GM21423 (cell line): ENCODE measurements at regions not wholly inside any gene's neighbourhood (a gene's known extent, or its start where the extent isn't known, plus 50 kb on each side); places are given as distances from the start of the nearest gene placed in this dataset.
"Not testable (repeated sequence)": the region's sequence is repeated elsewhere in the genome, so short reads cannot be mapped to it uniquely, and the experiment has no call there.

Source experiments
- ATAC-seq: cut with Tn5 transposase; IDR thresholded peaks from one replicate; pipeline ENCODE4 v1.9.1; 2021; ENCODE audit warnings: mild to moderate bottlenecking, moderate library complexity; ENCODE audit not compliant: unreplicated experiment

DNA sequence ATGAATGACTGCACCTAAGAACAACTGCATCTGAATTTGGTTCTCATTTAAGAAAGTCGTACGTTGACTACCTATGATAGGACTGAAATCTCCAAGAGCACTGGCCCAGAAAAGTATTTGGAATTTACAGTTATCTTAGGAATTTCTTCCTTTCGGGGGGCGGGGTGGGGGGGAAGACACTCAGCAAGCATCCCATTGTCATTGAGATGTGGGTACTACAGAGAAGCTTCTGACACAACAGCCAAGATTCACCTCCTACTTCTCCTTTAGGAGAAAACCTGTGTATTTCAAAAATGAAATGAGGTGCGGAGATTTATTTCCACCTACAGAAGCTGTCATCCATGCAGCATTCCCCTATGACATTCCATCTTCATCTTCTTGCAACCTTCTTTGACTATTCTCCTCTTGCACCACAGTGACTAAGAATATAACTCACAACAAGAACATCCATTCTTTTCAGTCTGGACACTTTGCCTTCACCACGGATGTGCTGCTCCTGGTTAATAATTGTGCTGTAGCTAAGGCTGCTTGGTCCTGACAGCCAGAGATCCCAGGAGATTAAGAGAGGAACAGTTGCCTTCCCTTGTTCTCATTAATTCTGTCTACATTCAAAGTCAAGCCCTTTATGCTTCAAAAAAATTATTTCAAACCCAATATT, 98.4 kb upstream of the FRMD4A start:
- no peak for ATAC-seq

DNA sequence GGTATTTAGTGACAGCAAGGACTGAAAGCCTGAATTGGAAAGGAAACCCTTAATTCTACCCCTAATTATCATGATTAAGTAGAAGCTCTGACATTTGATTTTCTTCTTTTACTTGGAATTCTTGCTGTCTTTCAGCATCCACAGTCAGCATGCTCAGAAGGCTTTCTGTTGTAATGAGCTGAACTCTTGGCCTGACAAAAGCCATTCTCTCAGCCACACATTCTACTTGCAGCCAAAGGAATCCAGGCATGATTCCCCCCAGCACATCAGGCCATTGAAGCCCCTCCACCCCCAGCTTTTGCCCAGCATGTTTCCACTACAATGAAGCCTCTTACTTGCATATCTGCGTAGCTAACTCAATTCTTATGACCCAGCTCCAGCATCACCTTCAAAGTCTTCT, 94.3 kb upstream of the FRMD4A start:
- ATAC-seq: no peak

DNA sequence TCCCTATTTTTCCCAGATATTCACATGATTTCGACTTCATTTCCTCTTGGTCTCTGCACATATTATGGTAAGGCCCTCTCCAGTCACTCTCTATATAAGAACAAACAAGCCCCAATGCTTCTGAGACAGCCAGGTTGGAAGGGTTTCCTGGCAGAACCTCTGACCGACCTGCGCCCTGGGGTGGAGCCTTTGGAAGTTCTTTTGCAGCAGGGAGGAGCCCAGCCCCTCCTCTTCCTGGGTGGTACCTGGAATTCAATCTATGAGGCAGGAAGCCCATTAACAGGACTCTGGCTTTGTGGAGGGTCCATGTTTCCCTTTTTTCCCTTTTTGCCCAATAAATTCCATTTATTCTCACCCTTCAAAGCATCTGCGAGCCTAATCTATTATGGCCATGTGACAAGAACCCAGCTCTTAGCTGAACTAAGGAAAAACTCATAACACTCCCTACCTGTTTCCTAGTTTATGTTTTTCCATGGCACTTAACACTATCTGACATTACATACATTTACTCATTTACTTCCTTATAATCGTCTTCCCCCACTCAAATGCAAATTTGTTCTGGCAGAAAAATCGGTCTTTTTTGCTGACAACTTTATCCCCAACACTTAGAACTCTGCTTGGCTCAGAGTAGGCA, 92.5 kb upstream of the FRMD4A start:
- no peak for ATAC-seq

GRCh38 chr10:14422431-14422830, 91.7 kb upstream of the FRMD4A start:
- ATAC-seq: no peak

GRCh38 chr10:14421941-14422340, 91.2 kb upstream of the FRMD4A start:
- no peak for ATAC-seq

- ATAC-seq: not testable (repeated sequence)
Observed at GRCh38 chr10:14417336-14417735, 86.6 kb upstream of the FRMD4A start.

DNA sequence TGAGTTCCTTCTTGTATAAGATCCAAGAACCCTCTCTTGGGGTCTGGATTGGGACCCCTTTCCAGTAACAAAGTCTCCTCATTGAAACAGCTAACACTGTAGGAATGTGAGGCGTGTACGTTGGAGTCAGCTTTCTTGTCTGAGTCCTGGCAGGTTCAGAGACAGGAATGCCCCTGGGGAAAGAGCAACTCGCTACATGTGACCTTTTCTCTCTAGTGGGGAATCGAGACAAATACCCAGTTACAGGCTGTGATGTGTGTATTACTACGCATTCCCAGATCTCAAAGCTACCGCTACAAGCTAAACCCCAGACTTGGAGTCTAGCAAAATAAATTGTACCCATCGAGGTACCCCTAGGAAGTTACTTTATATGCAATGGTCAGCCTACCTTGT, 85.6 kb upstream of the FRMD4A start:
- no peak for ATAC-seq

- ATAC-seq: no peak
Observed at GRCh38 chr10:14415676-14416307, 85.1 kb upstream of the FRMD4A start.

DNA sequence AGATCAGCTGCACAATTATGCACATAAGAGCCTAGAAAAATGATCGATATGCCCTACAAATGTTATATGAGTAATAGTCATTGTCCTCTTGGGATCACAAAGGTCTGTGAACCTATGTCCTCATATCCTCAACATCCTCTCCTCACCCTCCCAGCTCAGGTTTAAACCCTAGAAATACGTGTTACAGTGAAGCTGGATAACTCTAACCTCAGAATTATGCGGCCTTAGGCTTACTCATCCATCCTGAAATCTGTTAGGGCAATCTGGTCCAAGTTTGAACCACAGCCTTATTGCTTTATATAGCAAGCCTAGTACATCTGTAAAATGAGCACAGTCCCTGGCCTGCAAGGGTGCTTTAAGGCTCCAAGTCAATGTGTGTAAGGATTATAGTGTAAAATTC, 84.2 kb upstream of the FRMD4A start:
- no peak for ATAC-seq

- ATAC-seq: no peak
Observed at GRCh38 chr10:14413523-14413922, 82.8 kb upstream of the FRMD4A start.

DNA sequence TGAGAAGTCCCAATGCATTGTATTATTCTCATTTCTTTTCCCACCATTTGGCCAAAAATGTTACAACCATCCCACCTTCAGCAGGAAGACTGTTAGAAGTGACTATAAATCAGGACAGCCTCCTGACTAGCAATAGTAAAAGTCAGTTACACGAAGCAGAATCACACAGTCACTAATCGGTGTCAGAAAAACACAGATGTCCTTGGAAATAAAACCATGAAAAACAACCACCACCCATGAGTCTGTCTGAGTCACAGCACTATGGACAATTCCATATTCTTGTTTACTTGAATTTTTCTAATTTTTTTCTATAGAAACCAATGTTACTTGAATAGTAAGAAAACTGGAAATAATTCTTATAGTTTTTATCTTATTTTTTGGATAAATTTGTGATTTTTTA, 81.9 kb upstream of the FRMD4A start:
- no peak for ATAC-seq

DNA sequence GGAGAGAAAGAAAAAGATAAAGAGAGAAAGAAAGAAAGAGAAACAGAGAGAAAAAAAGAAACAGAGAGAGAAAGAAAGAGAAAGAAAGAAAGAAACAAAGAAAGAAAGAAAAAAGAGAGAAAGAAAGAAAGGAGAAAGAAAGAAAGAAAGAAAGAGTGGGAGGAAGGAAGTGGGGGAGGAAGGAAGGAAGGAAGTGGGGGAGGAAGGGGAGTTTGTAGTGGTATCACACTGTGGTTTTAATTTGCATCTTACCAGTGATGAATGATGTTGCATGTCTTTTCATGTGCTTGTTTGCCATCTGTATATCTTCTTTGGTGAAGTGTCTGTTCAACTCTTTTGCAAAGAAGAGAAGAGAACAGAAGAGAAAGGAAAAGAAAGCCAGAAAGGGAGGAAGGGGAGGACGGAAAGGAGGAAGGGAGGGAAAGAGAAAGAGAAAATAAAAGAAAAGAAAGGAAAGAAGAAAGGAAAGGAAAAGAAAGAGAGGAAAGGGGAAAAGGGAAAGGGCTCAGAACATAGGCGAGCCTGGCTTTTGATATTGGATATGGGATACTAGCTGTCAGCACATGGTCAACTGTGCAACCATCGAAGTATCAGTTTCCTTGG, 79.2 kb upstream of the FRMD4A start:
- ATAC-seq: no peak

DNA sequence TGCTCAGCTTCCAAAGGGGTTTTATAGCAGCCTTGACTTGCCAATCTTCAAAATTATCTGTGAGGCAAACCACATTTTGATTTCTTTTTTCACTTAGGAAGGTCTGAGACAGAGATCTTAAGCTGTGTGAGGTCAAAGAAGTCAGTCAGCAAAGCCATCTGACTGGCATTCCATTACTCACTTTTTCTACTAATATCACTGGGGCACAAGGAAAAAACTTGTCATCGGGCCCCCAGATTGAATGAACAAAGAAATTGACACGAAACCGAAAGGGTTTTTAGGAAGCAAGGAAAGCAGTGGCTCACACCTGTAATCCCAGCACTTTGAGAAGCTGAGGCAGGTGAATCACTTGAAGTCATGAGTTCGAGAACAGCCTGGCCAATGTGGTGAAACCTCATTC, 78.5 kb upstream of the FRMD4A start:
- no peak for ATAC-seq

DNA sequence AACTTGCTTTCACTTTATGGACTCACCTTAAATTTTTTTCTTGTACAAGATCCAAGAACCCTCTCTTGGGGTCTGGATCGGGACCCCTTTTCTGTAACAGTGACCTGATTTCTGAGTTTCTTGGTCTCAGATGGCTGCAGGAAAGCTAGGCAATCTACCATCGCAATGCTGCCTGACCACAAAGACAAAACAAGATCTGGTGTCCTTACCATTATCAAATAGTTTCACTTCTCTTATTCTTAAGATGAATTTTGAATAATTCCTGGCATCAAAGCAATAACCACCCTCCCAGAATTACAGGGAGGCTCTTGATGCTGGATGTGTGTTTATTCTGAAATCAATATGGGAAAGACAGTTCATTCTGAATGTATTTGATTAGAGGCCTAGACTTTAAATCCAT, 77.4 kb upstream of the FRMD4A start:
- ATAC-seq: no peak

DNA sequence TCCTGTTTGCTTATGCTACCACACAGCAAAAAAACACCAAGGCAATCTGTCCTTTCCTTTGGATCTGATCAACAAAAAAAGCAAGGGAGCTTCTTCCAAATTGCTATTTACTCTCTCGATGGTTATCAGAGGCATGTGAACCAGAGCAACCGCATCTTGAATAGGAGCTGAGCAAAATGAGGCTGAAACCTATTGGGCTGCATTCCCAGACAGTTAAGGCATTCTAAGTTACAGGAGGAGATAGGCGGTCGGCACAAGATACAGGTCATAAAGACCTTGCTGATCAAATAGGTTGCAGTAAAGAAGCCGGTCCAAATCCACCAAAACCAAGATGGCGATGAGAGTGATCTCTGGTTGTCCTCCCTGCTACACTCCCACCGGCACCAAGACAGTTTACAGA, 76.8 kb upstream of the FRMD4A start:
- ATAC-seq: no peak

DNA sequence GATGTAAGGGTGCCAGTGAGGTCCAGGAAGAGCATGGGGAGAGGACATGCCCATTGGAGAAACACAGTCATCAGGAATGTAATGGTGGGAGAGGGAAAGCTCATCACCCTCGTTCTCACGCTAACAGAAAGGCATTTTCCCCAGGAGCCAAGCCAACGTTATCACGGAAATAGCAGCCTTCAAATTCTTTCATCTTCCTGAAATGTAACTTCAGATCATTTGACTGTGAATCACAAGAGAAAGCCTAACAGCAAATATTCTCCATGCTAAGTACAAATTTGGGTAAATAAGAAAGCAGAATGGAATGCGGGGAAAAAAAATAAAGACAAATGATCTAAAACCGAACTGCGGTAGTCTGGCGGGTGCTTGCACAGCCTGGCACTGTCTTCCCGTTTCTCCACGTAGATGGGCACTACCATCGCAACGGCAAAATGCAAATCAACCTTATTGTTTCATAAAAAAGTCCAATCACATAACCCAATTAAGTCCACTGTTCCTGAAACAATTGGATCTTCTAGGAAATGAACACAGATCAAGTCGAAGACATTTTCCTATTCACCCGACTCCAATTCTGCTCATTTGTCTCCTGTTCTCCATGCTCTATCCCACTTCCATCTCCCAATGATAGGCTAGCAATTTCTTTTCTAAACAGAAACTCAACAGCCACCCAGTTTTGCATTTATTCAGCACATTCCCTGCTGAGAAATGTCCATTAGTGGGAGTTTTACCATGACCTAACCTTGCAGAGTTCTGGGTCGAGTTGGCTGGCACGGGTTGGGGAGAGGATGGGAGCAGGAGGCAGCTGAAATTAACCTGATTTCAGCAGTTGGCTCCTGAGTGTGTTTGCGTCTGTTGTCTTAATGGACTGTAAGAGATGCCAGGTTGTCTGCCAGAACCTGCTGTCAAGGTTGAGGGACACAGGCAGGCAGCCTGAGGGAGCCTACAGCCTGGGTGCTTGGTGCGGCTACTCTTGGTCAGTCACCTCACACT, 74.6 kb upstream of the FRMD4A start:
- no peak for ATAC-seq

GRCh38 chr10:14403881-14404623, 73.3 kb upstream of the FRMD4A start:
- ATAC-seq: no peak

DNA sequence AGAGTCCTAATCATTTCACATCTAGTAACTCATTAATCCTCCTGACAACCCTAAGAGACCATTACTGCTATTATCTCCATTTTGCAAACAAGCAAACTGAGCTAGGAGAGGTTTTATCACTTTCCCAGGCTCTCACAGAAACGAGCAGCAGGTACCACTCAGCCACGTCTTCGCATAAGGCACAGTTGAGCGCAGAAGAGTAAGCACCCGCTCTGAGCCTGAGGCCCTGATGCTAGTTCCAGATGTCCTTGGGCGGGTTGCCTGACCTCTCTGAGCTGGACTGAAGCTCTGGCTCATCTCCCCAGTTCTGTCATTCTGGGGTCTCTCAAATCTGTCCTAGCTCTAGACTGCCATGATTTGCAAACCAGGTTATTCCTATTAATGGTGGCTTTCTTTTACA, 72.6 kb upstream of the FRMD4A start:
- ATAC-seq: no peak

DNA sequence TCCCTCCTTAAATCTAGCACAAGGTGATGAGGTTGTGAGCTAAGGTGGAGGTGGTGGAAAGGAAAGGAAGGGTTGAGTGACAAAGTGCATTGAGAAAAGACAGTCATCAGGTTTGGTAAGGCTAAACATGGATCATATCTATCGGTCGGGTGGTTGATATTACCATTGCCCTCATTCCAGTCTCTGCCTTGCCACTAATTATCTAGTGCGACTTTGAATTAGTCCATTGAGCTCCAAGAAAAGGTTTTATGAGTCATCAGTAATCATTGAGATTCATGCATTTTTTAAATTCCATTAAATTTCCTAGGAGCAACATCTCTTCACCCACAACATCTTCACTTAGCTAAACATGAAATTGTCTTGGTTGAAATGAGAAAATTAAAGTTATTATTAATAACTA, 68.9 kb upstream of the FRMD4A start:
- ATAC-seq: no peak

GRCh38 chr10:14397066-14397465, 66.3 kb upstream of the FRMD4A start:
- ATAC-seq: no peak
